HCT116 (cell line): ENCODE measurements at regions not wholly inside any gene's neighbourhood (a gene's known extent, or its start where the extent isn't known, plus 50 kb on each side); places are given as distances from the start of the nearest gene placed in this dataset.

Experiments
- ATAC-seq: fragments of 200-7000 bp; cut with Tn5 transposase; 2 replicates; pipeline ENCODE4 v1.9.1; 2020; ENCODE audit warnings: mild to moderate bottlenecking, moderate library complexity
- BruUV-seq: library from RNA; stranded (reverse); fragments of 400-500 nt; replicated peaks from 2 replicates; lab custom pipeline; 2021; lab: Mats Ljungman, UMichigan
- CTCF ChIA-PET: fragments of 300-600 bp; sonication (Branson Sonifier 250); formaldehyde crosslinking; loops from one replicate; lab custom pipeline; 2021; ENCODE audit warnings: antibody characterized with exemption; lab: Charles Lee
- POLR2A ChIA-PET: fragments of 300-600, 350-600 bp; sonication (Branson Sonifier 250); formaldehyde crosslinking; loops from one replicate; lab custom pipeline; 2021; ENCODE audit warnings: antibody characterized with exemption; lab: Charles Lee
- RAD21 ChIA-PET, 2 experiments: fragments of 300-600 bp; sonication (Branson Sonifier 250); formaldehyde crosslinking; loops; one replicate each; lab custom pipeline; 2023; ENCODE audit warnings: low total read pairs in 2 of 2; ENCODE audit not compliant: uncharacterized antibody in 2 of 2, unreplicated experiment in 2 of 2, low non-redundant PET in 1 of 2; lab: Charles Lee
- DNase-seq: peaks from one replicate; pipeline ENCODE4 v3.0.0-alpha.2; 2010; ENCODE audit warnings: low read depth, low spot score
- H2AFZ ChIP-seq: fragments of 200-600 bp; shearing (Covaris generic), sonication (generic); 2 replicates; pipeline ENCODE4 v1.6.1; 2017; ENCODE audit warnings: low read depth, mixed run types, mixed read lengths, antibody characterized with exemption, low read length; ENCODE audit not compliant: poor library complexity, severe bottlenecking
- H3K27ac ChIP-seq: 2 replicates; pipeline ENCODE4 v1.5.1; 2012; ENCODE audit warnings: low read depth, low read length
- H3K27me3 ChIP-seq: fragments of 200-600 bp; sonication (generic); 2 replicates; pipeline ENCODE4 v1.6.1; 2016; ENCODE audit warnings: mixed run types, low read length, mixed read lengths; ENCODE audit not compliant: insufficient read depth
- H3K36me3 ChIP-seq, 2 experiments: fragments of 200-500 bp in 1 of 2; fragments of 200-600 bp in 1 of 2; sonication (Bioruptor generic) in 1 of 2; sonication (generic) in 1 of 2; 2 replicates each; pipeline versions ENCODE4 v1.5.1 to v1.6.1; 2014 to 2016; ENCODE audit warnings: low read length in 2 of 2, inconsistent platforms in 1 of 2, mixed read lengths in 1 of 2, mixed run types in 1 of 2; ENCODE audit not compliant: insufficient read depth in 2 of 2, control insufficient read depth in 1 of 2
- H3K4me1 ChIP-seq, 2 experiments: fragments of 200-600 bp in 1 of 2; sonication (generic) in 1 of 2; 2 replicates each; pipeline versions ENCODE4 v1.5.1 to v1.6.1; 2012 to 2017; ENCODE audit warnings: low read length in 2 of 2, inconsistent platforms in 1 of 2, mild to moderate bottlenecking in 1 of 2, mixed read lengths in 1 of 2, mixed run types in 1 of 2, moderate library complexity in 1 of 2; ENCODE audit not compliant: insufficient read depth in 2 of 2, control insufficient read depth in 1 of 2
- H3K4me2 ChIP-seq: fragments of 200-600 bp; sonication (generic); 2 replicates; pipeline ENCODE4 v1.6.1; 2017; ENCODE audit warnings: mixed run types, low read length, mixed read lengths
- H3K4me3 ChIP-seq, 2 experiments: fragments of 200-600 bp in 1 of 2; sonication (generic) in 1 of 2; replicated peaks in 1 of 2; 2 replicates each; pipeline ENCODE4 v1.5.1; 2011 to 2016; ENCODE audit warnings: low read length in 2 of 2, control low read depth in 1 of 2, low read depth in 1 of 2, mild to moderate bottlenecking in 1 of 2, mixed read lengths in 1 of 2, mixed run types in 1 of 2
- H3K79me2 ChIP-seq: fragments of 200-600 bp; sonication (generic); 2 replicates; pipeline ENCODE4 v1.6.1; 2017; ENCODE audit warnings: mild to moderate bottlenecking, mixed run types, low read length, moderate library complexity, mixed read lengths; ENCODE audit not compliant: insufficient read depth
- H3K9ac ChIP-seq: fragments of 200-600 bp; sonication (generic); 2 replicates; pipeline ENCODE4 v1.6.1; 2016; ENCODE audit warnings: low read length, mixed read lengths
- H3K9me2 ChIP-seq: fragments of 200-600 bp; sonication (generic), shearing (Covaris generic); 2 replicates; pipeline ENCODE4 v1.6.1; 2017; ENCODE audit warnings: mixed run types, mild to moderate bottlenecking, moderate library complexity; ENCODE audit not compliant: insufficient read depth
- H3K9me3 ChIP-seq, 2 experiments: fragments of 200-500 bp in 1 of 2; fragments of 200-600 bp in 1 of 2; sonication (Bioruptor generic) in 1 of 2; sonication (generic) in 1 of 2; 2 replicates each; pipeline ENCODE4 v1.6.1; 2014 to 2017; ENCODE audit warnings: low read length in 2 of 2, mixed read lengths in 2 of 2, inconsistent platforms in 1 of 2, low read depth in 1 of 2, mild to moderate bottlenecking in 1 of 2, mixed run types in 1 of 2, moderate library complexity in 1 of 2; ENCODE audit not compliant: control insufficient read depth in 1 of 2, insufficient read depth in 1 of 2
- H4K20me1 ChIP-seq: fragments of 200-600 bp; sonication (generic), shearing (Covaris generic); 2 replicates; pipeline ENCODE4 v1.6.1; 2017; ENCODE audit warnings: mixed run types, mild to moderate bottlenecking, moderate library complexity; ENCODE audit not compliant: insufficient read depth
- CBX3 ChIP-seq: IDR thresholded peaks from 2 replicates; pipeline ENCODE4 v1.6.1; 2012; ENCODE audit warnings: low read depth
- CEBPB ChIP-seq: IDR thresholded peaks from 2 replicates; pipeline ENCODE4 v1.6.1; 2012; ENCODE audit warnings: low read depth
- CTCF ChIP-seq, 3 experiments: fragments of 200-600 bp in 1 of 3; sonication (generic) in 1 of 3; IDR thresholded peaks in 2 of 3; conservative IDR thresholded peaks in 1 of 3; 2 replicates each; pipeline ENCODE4 v1.5.1; 2012 to 2017; ENCODE audit warnings: low read depth in 2 of 3, low read length in 2 of 3, antibody characterized with exemption in 1 of 3, borderline replicate concordance in 1 of 3, control low read depth in 1 of 3, mild to moderate bottlenecking in 1 of 3, mixed read lengths in 1 of 3, mixed run types in 1 of 3, moderate library complexity in 1 of 3; ENCODE audit not compliant: insufficient read depth in 1 of 3
- MAX ChIP-seq: IDR thresholded peaks from 2 replicates; pipeline ENCODE4 v1.6.1; 2012
- intact Hi-C: fragments of 100-400 bp; cut with micrococcal nuclease; formaldehyde crosslinking; loops from 2 replicates; pipeline ENCODE4 v1.10.0; 2022

DNA sequence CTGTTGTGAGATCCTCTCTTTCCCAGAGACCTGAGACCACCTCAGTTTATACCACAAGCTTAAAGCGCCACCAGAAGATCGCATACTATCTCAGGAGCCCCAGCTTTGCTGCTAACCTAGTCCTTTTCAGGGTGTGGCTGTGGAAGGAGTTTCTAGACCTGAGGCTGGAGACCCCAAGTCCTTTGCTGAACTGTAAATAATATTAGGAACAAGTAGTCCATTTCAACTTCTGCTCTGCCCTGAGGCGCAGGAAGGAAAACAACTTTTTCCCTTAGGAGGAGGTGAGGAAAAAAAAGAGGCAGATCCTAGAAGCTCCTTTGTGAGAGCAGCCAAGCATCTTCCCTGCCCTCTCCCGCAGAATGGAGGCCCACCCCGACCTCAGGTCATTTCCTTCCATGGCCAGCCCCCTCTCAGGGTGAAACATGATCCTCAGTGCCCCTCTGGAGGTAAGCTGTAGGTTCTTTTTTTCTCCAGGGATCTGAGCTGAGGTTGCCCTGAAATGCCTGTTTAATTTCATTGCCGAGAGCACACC, 122.8 kb upstream of the LGALSL start:
- DNase-seq (no peak), ATAC-seq (no peak; the same call in 1 of the 2 replicates)
- Histone ChIP-seq H3K9me2 (no peaks in the 10 kb centered on the region), H3K27ac (no peak overlapping the region), H3K9me3 (no peaks in the 10 kb centered on the region), H4K20me1 (no peaks in the 10 kb centered on the region), H3K36me3 (no peaks in the 10 kb centered on the region), H3K4me1 (peaks cover 0 to 7% of the 10 kb centered on the region in 2 experiments; a peak in 2 of 4 replicates), H2AFZ (peak overlapping the region; percentile 97), H3K4me2 (peak overlapping the region; percentile 64), H3K4me3 (no peak overlapping the region), H3K9ac (no peak overlapping the region), H3K79me2 (no peaks in the 10 kb centered on the region), H3K27me3 (no peaks in the 10 kb centered on the region)
- no TSS peak for BruUV-seq
- ChIA-PET CTCF (interaction anchor here (0.9 to 6.1 kb wide), 27 partner anchors 13 to 587 kb away, joined by 3 to 88 read pairs (median 4); partner anchors contain the start of genes AFTPH and SERTAD2), RAD21 (interaction anchor here (0.6 to 1.9 kb wide), 11 partner anchors 19 to 582 kb away, joined by 3 to 9 read pairs (median 4); no protein-coding TSS in a partner anchor), POLR2A (interaction anchor here (1.0 to 1.8 kb wide), 2 partner anchors 157 to 191 kb away, joined by 3 read pairs; no protein-coding TSS in a partner anchor)
- intact Hi-C loops = loop anchor here (1.0 to 10.0 kb wide), 8 partner anchors 157 to 1244 kb away; no protein-coding TSS in a partner anchor
- TF ChIP-seq CEBPB (no peak), CBX3 (no peak), CTCF (IDR thresholded peaks at IDR 0.05 in 2 of 3, conservative IDR thresholded peaks at IDR 0.05 in 1 of 3; ENCODE audit: borderline replicate concordance in 1 of 3, insufficient read depth in 1 of 3, low read depth in 2 of 3, low read length in 2 of 3) (peak in 1 of 3 experiments; percentile 5; a peak in 1 of 6 replicates), MAX (no peak)
